C4-2B (cell line): ENCODE measurements at regions not wholly inside any gene's neighbourhood (a gene's known extent, or its start where the extent isn't known, plus 50 kb on each side); places are given as distances from the start of the nearest gene placed in this dataset.

Source experiments
- H3K27ac ChIP-seq: fragments of 450-650 bp; 2 replicates; pipeline ENCODE4 v1.5.1; 2017
- ZFX ChIP-seq: fragments of 450-650 bp; IDR thresholded peaks from 2 replicates; pipeline ENCODE4 v1.6.1; 2017
- TF ChIP-seq, protein P1 (sequence below): fragments of 450-650 bp; conservative IDR thresholded peaks from 2 replicates; pipeline ENCODE4 v1.5.1; 2017; ENCODE audit warnings: mild to moderate bottlenecking

DNA sequence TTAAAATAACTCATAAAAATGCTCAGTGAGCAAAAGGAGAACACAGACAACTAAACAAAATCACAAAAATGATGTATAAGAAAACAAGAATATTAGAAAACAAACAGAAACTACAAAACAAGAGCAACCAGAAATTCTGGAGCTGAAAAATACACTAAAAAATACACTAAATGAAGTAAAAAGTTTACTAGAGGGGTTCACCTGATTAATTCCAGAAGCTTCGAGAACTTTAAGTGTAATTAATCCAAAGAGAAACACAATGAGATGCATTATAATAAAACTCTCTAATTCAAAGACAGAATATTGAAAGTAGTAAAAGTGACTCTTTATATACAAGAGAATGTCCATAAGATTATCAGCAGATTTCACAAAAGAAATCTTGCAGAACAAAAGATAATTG is 558.4 kb downstream of the CCER1 start:
- no peak for TF ChIP-seq ZFX
- TF ChIP-seq, protein P1, sequence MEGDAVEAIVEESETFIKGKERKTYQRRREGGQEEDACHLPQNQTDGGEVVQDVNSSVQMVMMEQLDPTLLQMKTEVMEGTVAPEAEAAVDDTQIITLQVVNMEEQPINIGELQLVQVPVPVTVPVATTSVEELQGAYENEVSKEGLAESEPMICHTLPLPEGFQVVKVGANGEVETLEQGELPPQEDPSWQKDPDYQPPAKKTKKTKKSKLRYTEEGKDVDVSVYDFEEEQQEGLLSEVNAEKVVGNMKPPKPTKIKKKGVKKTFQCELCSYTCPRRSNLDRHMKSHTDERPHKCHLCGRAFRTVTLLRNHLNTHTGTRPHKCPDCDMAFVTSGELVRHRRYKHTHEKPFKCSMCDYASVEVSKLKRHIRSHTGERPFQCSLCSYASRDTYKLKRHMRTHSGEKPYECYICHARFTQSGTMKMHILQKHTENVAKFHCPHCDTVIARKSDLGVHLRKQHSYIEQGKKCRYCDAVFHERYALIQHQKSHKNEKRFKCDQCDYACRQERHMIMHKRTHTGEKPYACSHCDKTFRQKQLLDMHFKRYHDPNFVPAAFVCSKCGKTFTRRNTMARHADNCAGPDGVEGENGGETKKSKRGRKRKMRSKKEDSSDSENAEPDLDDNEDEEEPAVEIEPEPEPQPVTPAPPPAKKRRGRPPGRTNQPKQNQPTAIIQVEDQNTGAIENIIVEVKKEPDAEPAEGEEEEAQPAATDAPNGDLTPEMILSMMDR: no peak
- H3K27ac ChIP-seq: no peak overlapping the region

DNA sequence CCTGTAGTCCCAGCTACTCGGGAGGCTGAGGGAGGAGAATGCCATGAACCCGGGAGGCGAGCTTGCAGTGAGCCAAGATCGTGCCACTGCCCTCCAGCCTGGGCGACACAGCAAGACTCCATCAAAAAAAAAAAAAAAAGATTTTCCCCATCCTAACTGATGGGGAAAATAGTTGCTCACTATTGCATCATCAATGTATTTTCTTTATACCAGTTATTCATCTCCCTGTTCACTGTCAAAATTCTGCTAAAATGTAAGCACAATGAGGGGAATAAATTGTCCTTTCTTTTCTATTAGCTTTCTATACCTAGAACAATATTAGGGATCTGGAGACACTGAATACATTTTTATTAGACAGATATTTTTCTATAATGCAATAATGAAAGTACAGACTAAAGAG is 561.3 kb downstream of the CCER1 start:
- H3K27ac ChIP-seq: no peak overlapping the region
- TF ChIP-seq, protein P1: no peak
- no peak for TF ChIP-seq ZFX

DNA sequence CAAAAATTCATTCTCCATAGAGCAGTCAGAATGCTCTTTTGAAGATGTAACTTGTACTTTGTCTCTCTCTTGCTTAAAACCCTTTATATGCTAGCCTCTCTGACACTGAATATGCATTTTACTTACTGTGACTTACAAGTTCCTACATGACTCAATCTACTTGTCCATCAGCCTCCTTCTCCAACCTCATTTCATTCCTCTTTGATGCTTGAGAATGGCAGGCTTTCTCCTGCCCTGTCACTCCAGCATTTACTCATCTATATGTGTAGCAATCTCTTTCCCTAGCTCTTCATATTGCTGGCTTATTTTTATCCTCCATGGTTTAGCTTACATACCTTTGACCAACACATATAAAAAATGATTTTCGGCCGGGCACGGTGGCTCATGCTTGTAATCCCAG is 561.9 kb downstream of the CCER1 start:
- TF ChIP-seq, protein P1: no peak
- no peak overlapping the region for H3K27ac ChIP-seq

DNA sequence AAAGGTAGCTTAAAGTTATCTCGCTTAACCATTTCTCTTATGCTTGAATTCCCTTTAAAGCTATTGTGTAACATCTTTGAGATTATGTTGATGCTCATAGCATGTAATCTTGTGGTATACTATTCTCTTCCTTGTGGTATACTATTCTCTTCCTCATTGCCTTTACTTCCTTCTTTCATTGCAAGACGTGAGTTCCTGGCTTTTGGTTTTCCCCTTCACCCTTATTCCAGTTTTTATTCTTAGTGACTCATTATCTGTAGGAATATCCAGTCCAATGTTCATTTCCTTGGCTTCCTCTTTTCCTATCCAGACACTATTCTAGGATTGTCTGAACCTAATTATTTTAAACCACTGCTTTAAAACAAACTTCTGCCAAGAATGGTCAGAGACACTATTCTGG is 564.0 kb downstream of the CCER1 start:
- no peak overlapping the region for H3K27ac ChIP-seq
- TF ChIP-seq, protein P1: no peak
- no peak for TF ChIP-seq ZFX

DNA sequence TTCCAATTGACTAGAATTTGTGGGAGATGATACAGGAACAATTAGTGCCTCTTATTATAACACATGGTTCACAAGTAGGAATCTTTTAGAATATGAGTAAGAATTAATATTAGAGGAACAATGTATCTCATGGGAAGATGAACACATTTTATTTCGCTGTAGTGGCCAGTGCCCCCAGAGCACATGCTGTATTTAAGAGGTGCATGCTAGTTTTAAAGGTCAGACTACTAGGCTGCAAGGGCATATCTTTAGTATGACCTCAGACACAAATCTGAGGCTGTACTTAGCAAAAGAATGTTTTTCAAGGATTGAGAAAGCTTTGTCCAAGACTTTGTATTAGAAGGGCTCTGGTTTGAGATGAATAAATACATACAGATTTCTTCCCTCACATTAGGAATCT is 586.9 kb downstream of the CCER1 start:
- H3K27ac ChIP-seq: no peak overlapping the region
- TF ChIP-seq, protein P1: no peak

DNA sequence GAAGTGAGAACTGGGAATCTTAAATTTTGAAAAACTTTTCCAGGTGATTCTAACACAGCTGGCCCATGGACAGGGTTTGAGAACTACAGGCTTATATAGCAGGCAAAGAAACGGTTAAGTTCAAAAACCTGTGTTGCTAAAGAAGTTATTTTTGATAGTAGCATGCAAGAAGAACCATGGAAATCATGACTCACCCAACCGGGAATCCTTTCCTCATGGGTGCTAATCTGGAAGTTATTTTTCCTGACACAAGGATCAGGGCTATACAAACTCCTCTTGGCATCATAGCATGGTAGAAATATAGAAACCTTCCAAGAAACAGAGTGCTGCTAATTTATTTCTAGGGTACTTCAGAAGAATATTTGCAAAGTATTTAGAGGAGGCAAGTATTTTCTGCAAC is 588.7 kb downstream of the CCER1 start:
- no peak overlapping the region for H3K27ac ChIP-seq
- TF ChIP-seq ZFX: no peak
- TF ChIP-seq, protein P1: no peak

DNA sequence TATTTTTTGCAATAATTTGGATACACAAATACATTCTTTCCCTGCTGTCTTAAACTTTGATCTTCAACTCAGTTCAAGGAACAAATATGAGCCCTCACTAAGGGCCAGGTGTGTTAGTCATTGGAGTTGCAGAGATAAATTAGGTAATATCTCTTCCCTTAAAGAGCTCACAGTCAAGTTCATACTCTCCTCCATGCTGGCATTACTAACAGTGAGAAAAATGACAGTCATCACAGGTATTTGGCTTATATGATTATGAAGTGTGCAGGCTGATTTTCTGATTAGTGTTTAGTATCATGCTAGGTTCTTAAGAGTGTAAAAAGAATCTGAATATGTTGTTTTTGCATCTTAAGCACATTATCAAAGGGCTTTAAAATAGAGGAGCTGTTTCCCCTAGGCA is 594.7 kb downstream of the CCER1 start:
- no peak overlapping the region for H3K27ac ChIP-seq
- TF ChIP-seq, protein P1: no peak
- TF ChIP-seq ZFX: no peak
